Neural progenitor cell (in vitro differentiated cells): ENCODE measurements at regions not wholly inside any gene's neighbourhood (a gene's known extent, or its start where the extent isn't known, plus 50 kb on each side); places are given as distances from the start of the nearest gene placed in this dataset.

ENCODE experiments used
- CTCF ChIP-seq: fragments of 200-600 bp; sonication (generic); IDR thresholded peaks from 2 replicates; pipeline ENCODE4 v1.5.1; 2017; ENCODE audit warnings: antibody characterized with exemption, mild to moderate bottlenecking
- EZH2 ChIP-seq: fragments of 200-600 bp; sonication (generic); IDR thresholded peaks from 2 replicates; pipeline ENCODE4 v1.6.1; 2017; ENCODE audit warnings: antibody characterized with exemption, mild to moderate bottlenecking, moderate library complexity

- no peak for TF ChIP-seq CTCF
- no peak for TF ChIP-seq EZH2
Measured at GRCh38 chr4:115356176-115356575, 242.8 kb upstream of the NDST4 start.
